Adrenal gland (tissue), 5 donors: ENCODE measurements at regions not wholly inside any gene's neighbourhood (a gene's known extent, or its start where the extent isn't known, plus 50 kb on each side); places are given as distances from the start of the nearest gene placed in this dataset.

Source experiments
- CTCF ChIP-seq, 6 experiments: fragments of 450-650 bp in 4 of 6; fragments of 200-600 bp in 2 of 6; sonication (generic) in 1 of 6; IDR thresholded peaks; 1 replicate in 5 of 6; 2 replicates in 1 of 6; pipeline versions ENCODE4 v1.5.1 to v1.8.0; 2016 to 2021; ENCODE audit warnings: antibody characterized with exemption in 6 of 6, mild to moderate bottlenecking in 2 of 6, moderate library complexity in 1 of 6
- POLR2A ChIP-seq, 2 donors: fragments of 450-650 bp; IDR thresholded peaks; one replicate each; pipeline ENCODE4 v1.6.1; 2017; ENCODE audit warnings: antibody characterized with exemption in 2 of 2, mild to moderate bottlenecking in 2 of 2, moderate library complexity in 1 of 2
- donor health status: DM: no; HTN: no; CAD: no.

- TF ChIP-seq CTCF (IDR thresholded peaks at IDR 0.05): no peak
- no peak for TF ChIP-seq POLR2A (IDR thresholded peaks at IDR 0.05)
These were observed 1490.7 kb downstream of the SUCLG1 start for GRCh38 chr2:82968358-82968757.
